ENCODE measurements at regions not wholly inside any gene's neighbourhood (a gene's known extent, or its start where the extent isn't known, plus 50 kb on each side); places are given as distances from the start of the nearest gene placed in this dataset.

GRCh38 chr2:103789381-103790095 lies 1027.7 kb downstream of the TMEM182 start:
- H3K79me2 ChIP-seq (replicated peaks; ENCODE audit: insufficient read depth, low read length): no peaks in the 10 kb centered on the region
- H3K9me2 ChIP-seq (ENCODE audit: insufficient read depth, low read length): no peaks in the 10 kb centered on the region
- TF ChIP-seq REST (IDR thresholded peaks at IDR 0.05; ENCODE audit: borderline replicate concordance): no peak
- TF ChIP-seq, protein P1, sequence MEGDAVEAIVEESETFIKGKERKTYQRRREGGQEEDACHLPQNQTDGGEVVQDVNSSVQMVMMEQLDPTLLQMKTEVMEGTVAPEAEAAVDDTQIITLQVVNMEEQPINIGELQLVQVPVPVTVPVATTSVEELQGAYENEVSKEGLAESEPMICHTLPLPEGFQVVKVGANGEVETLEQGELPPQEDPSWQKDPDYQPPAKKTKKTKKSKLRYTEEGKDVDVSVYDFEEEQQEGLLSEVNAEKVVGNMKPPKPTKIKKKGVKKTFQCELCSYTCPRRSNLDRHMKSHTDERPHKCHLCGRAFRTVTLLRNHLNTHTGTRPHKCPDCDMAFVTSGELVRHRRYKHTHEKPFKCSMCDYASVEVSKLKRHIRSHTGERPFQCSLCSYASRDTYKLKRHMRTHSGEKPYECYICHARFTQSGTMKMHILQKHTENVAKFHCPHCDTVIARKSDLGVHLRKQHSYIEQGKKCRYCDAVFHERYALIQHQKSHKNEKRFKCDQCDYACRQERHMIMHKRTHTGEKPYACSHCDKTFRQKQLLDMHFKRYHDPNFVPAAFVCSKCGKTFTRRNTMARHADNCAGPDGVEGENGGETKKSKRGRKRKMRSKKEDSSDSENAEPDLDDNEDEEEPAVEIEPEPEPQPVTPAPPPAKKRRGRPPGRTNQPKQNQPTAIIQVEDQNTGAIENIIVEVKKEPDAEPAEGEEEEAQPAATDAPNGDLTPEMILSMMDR (IDR thresholded peaks at IDR 0.05; ENCODE audit: poor library complexity, severe bottlenecking): no peak
- TF ChIP-seq EZH2 (IDR thresholded peaks at IDR 0.05; ENCODE audit: borderline replicate concordance, insufficient read depth, low read length, poor library complexity, severe bottlenecking): no peak
- TF ChIP-seq MXI1 (conservative IDR thresholded peaks at IDR 0.05; ENCODE audit: poor library complexity, severe bottlenecking): no peak
- TF ChIP-seq POLR2AphosphoS5 (IDR thresholded peaks at IDR 0.05): no peak
- TF ChIP-seq TAF1 (IDR thresholded peaks at IDR 0.05; ENCODE audit: low read depth): no peak
- TF ChIP-seq EP300 (conservative IDR thresholded peaks at IDR 0.05; ENCODE audit: poor library complexity, severe bottlenecking): no peak
- TF ChIP-seq RAD21 (conservative IDR thresholded peaks at IDR 0.05): no peak
- TF ChIP-seq SMC3 (conservative IDR thresholded peaks at IDR 0.05; ENCODE audit: poor library complexity): no peak
- no peaks in the 10 kb centered on the region for H3K27me3 ChIP-seq (ENCODE audit: insufficient read depth, low read depth, low read length)
- H3K36me3 ChIP-seq (ENCODE audit: insufficient read depth, low read length): no peaks in the 10 kb centered on the region
- H3F3A ChIP-seq (ENCODE audit: insufficient read depth, low read length, poor library complexity, severe bottlenecking): peaks cover 4% of the 10 kb centered on the region
- no peaks in the 10 kb centered on the region for H4K20me1 ChIP-seq (ENCODE audit: insufficient read depth)
- H2AFZ ChIP-seq (ENCODE audit: low read depth, low read length): no peak overlapping the region
- H3K4me2 ChIP-seq (ENCODE audit: low read length): no peak overlapping the region
- H3K9me3 ChIP-seq (ENCODE audit: low read length): no peaks in the 10 kb centered on the region
- H3K9ac ChIP-seq (ENCODE audit: low read length): no peak overlapping the region
- no peak overlapping the region for H3K27ac ChIP-seq (ENCODE audit: low read length)
- H3K4me3 ChIP-seq (ENCODE audit: low read length): no peak overlapping the region

GRCh38 chr2:103792042-103792441 lies 1030.2 kb downstream of the TMEM182 start:
- Histone ChIP-seq H3K79me2 (replicated peaks; ENCODE audit: insufficient read depth, low read length) (no peaks in the 10 kb centered on the region), H3K27me3 (ENCODE audit: insufficient read depth, low read depth, low read length) (no peaks in the 10 kb centered on the region), H3K27ac (ENCODE audit: low read length) (no peak overlapping the region), H4K20me1 (ENCODE audit: insufficient read depth) (no peaks in the 10 kb centered on the region), H3K36me3 (ENCODE audit: insufficient read depth, low read length) (no peaks in the 10 kb centered on the region), H3K9ac (ENCODE audit: low read length) (no peak overlapping the region), H2AFZ (ENCODE audit: low read depth, low read length) (no peak overlapping the region), H3K4me2 (ENCODE audit: low read length) (no peak overlapping the region), H3K9me2 (ENCODE audit: insufficient read depth, low read length) (no peaks in the 10 kb centered on the region), H3F3A (ENCODE audit: insufficient read depth, low read length, poor library complexity, severe bottlenecking) (peaks cover 4% of the 10 kb centered on the region), H3K4me3 (ENCODE audit: low read length) (no peak overlapping the region), H3K9me3 (ENCODE audit: low read length) (no peaks in the 10 kb centered on the region)
- TF ChIP-seq POLR2AphosphoS5 (IDR thresholded peaks at IDR 0.05): no peak
- no peak for TF ChIP-seq TAF1 (IDR thresholded peaks at IDR 0.05; ENCODE audit: low read depth)
- TF ChIP-seq, protein P1 (IDR thresholded peaks at IDR 0.05; ENCODE audit: poor library complexity, severe bottlenecking): no peak
- TF ChIP-seq MXI1 (conservative IDR thresholded peaks at IDR 0.05; ENCODE audit: poor library complexity, severe bottlenecking): no peak
- no peak for TF ChIP-seq EZH2 (IDR thresholded peaks at IDR 0.05; ENCODE audit: borderline replicate concordance, insufficient read depth, low read length, poor library complexity, severe bottlenecking)
- no peak for TF ChIP-seq EP300 (conservative IDR thresholded peaks at IDR 0.05; ENCODE audit: poor library complexity, severe bottlenecking)
- TF ChIP-seq REST (IDR thresholded peaks at IDR 0.05; ENCODE audit: borderline replicate concordance): no peak
- TF ChIP-seq SMC3 (conservative IDR thresholded peaks at IDR 0.05; ENCODE audit: poor library complexity): no peak
- TF ChIP-seq RAD21 (conservative IDR thresholded peaks at IDR 0.05): no peak
